Glomerular endothelial cell (primary cell): ENCODE measurements at regions not wholly inside any gene's neighbourhood (a gene's known extent, or its start where the extent isn't known, plus 50 kb on each side); places are given as distances from the start of the nearest gene placed in this dataset.

Source experiments
- DNase-seq: peaks from one replicate; pipeline ENCODE4 v3.0.0-alpha.2; 2011; ENCODE audit warnings: low read depth, low spot score; ENCODE audit errors: extremely low read depth

- DNase-seq = no peak
These were observed 912.6 kb upstream of the SOX9 start for GRCh38 chr17:71208111-71208704.

DNA sequence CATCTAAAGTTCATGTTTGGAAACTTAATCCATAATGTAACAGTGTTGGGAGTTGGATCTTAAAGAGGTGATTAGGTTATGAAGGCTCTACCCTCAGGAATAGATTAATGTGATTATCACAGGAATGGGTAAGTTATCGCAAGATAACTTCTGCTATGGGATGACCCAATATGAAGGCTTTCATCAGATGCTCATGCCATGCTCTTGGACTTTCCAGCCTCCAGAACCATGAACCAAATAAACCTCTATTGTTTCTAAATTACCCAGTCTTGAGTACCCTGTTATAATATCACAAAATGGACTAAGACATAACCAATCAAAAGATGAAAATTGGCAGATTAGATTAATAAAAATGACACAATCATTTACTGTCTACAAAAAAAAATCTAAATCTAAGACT lies 906.9 kb upstream of the SOX9 start:
- DNase-seq = no peak

GRCh38 chr17:71217769-71218168 lies 903.1 kb upstream of the SOX9 start:
- DNase-seq = no peak

DNA sequence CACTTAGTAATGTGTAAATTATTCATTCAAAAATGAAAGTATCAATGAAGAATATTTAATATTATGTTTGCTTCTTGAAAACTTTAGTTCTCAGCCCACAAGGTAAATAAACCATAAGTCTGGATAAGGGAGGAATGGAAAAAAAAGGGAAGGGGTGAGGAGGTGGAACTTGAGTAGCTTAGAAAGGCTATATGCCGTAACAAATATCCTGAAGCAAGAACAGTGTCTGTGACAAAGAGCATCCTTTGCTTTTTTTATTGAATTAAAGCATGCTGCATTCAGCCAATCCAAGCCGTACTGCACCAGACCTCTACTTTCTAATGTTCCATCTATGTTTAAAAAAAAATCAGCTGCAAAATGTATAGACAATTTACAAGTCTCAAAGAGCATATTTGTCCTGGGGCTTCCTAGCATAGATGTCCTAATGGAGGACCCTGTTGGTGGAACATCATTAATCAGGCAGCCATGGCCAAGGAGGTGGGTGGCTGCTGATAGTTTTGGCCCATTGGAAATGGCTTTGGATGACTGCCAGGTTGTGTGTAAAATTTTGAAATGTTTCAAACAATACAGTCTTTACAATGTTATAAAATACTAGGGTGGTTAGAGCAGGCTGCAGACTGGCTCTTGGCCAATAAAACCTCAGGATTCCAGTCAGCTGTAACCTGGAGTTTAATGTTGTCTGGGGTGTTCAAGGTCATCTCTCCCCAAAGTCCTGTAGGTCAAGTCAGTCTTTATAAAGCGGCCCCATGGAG lies 895.8 kb upstream of the SOX9 start:
- DNase-seq = no peak

- DNase-seq = no peak
These were observed 893.0 kb upstream of the SOX9 start for GRCh38 chr17:71227841-71228240.

GRCh38 chr17:71229070-71229469 lies 891.8 kb upstream of the SOX9 start:
- no peak for DNase-seq

GRCh38 chr17:71232801-71233559 lies 887.8 kb upstream of the SOX9 start:
- DNase-seq = no peak

DNA sequence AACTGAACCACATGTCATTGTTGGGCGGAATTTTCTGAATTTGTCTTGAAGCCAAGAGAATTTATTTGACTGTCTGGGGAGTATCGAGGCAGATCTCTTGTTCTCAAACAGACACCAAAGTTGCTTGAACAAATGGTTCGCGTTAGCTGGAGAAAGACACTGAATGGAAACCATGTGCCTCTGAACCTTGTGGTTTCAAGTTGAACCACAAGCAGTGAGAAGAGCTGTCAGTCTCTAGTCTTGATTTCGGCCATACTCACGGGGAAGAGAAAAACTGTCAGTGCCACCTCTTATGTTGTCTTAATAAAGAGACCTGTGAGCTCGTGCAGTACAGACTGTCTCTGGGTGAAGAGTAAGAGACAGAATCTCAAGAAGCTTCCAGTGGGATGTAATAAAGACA lies 886.5 kb upstream of the SOX9 start:
- no peak for DNase-seq

- no peak for DNase-seq
These were observed 882.8 kb upstream of the SOX9 start for GRCh38 chr17:71237903-71238538.

- no peak for DNase-seq
These were observed 873.3 kb upstream of the SOX9 start for GRCh38 chr17:71247441-71248015.

DNA sequence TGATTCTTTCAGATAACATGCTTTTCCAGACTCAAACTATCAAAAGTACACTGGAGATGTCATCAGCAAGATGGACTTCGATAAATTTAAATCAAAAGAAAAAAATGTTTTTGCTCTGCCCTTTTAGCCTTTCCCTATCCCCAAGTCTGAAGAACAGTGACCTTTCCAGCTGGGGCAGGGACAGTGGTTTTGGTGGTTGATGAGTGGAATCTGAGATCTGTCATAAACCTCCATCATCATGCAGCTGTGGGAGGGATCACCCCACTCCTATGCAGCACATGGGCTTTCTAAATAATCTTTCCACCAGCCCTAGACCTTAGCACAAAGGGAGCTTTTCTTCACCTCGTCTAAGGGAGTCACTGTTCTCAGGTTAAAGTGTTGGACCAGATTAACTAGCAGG lies 869.5 kb upstream of the SOX9 start:
- no peak for DNase-seq

- DNase-seq = no peak
These were observed 868.9 kb upstream of the SOX9 start for GRCh38 chr17:71251951-71252350.

- DNase-seq = no peak
These were observed 868.4 kb upstream of the SOX9 start for GRCh38 chr17:71252436-71252835.

DNA sequence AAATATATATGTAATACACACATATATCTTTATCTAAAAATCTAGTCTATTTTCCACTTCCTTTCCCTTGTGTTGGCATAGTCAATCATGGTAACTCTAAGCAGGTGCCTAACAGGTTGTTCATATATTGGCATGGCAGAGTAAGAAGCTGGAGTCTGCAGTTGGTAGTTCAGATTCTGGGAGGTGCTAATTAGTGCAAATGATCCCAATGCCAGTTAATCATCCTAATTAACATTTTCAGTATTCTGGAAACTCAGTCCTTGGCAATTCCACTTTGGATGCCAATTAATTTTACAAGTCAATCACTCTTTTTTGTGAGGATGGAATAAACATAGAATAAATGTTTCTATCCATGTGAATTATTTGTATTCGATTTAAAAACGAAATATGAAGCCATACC lies 863.7 kb upstream of the SOX9 start:
- no peak for DNase-seq

DNA sequence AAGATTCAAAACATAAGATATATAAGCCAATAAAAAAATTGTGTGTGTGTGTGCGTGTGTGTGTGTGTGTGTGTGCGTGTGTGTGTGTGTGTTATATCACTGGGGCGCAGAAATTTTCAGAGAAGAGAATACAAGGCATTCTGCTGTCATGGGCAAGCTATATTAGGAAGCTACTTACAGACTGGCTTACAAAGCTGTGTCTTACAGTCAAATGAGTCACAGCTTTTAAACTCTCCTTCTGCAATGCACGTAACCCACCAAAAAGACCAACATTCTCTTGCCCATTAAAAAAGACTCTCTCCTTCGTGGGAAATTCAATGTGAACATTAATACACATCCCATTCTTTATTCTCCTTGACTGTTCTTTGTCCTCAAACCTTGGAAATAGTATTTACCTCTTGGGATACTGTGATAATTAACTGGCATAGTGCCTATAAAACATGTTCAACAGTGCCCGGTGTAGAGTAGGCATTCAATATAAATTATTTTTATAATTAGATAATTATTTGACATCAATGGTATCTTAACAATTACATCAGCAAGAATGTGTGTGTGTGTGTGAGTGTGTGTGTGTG lies 860.4 kb upstream of the SOX9 start:
- DNase-seq = no peak

GRCh38 chr17:71262586-71262985 lies 858.2 kb upstream of the SOX9 start:
- DNase-seq = no peak

DNA sequence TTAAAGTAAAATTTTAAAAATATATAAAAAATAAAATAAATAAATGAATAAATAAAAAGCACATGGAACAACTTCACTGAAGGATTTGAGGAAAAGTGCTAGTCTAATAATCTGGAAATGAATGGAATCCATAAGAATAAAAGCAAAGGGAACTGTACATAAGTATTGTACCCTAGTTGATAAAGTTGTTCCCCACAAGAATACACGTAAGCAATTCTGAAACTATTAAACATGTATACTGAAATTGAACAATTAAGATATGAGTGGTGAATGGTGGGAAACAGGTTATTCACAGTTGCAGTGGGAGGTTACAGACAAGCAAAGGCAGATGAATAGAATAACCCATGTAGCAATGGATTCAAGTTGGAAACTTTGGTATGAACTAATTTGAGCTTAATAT lies 853.2 kb upstream of the SOX9 start:
- DNase-seq = no peak

DNA sequence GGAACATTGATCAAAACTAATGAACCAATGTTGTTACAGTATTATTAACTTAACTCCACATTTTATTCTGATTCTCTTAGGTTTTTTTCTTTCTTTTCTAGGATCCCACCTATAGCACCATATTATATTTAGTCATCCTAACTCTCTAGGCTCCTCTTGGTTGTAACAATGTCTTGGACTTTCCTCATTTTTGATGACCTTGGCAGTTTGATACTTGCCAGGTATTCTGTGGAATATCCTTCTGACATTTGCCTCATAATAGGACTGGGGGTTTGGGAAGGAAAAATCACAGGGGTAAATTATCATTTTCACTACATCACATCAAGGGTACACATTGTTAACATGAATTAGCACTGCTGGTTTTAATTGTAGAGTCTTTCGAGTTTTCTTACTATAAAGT lies 851.6 kb upstream of the SOX9 start:
- DNase-seq = no peak

GRCh38 chr17:71273441-71273840 lies 847.4 kb upstream of the SOX9 start:
- no peak for DNase-seq

GRCh38 chr17:71276079-71276478 lies 844.7 kb upstream of the SOX9 start:
- no peak for DNase-seq

DNA sequence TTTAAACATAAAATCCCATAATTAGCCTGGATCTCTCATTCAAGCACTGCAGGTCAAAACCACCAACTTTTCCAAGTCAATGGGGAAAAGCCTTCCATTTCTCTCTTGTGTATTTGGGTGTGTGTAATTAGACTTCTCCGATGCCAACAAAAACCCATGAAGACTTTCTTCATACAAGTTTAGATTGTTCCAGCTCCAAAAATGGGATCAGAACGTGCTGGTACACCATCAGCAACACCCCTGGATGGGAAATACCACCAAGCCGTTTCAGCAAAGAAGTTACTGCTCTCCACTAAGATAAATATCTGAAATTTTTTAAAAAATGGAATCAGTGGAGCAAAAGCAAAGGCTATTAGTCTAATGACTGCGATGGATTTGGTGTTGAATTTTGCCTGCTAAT lies 837.3 kb upstream of the SOX9 start:
- DNase-seq = no peak
